HL-60 (cell line): ENCODE measurements at regions not wholly inside any gene's neighbourhood (a gene's known extent, or its start where the extent isn't known, plus 50 kb on each side); places are given as distances from the start of the nearest gene placed in this dataset.
"Not testable (repeated sequence)": the region's sequence is repeated elsewhere in the genome, so short reads cannot be mapped to it uniquely, and the experiment has no call there.

Experiments used
- DNase-seq, 2 experiments: peaks; one replicate each; pipeline ENCODE4 v3.0.0-alpha.2; 2010 to 2020; ENCODE audit warnings: low read depth in 1 of 2, low spot score in 1 of 2
- H3K27ac ChIP-seq: fragments of 250-450 bp; sonication (Bioruptor Pico); replicated peaks from 2 replicates; pipeline ENCODE4 v1.5.1; 2020; ENCODE audit warnings: mild to moderate bottlenecking, moderate library complexity
- H3K27me3 ChIP-seq: fragments of 250-450 bp; sonication (Bioruptor Pico); 2 replicates; pipeline ENCODE4 v1.5.1; 2021; ENCODE audit warnings: mild to moderate bottlenecking, moderate library complexity; ENCODE audit not compliant: insufficient read depth, poor library complexity, severe bottlenecking
- H3K4me3 ChIP-seq: replicated peaks from 2 replicates; pipeline ENCODE4 v1.5.1; 2011; ENCODE audit warnings: mild to moderate bottlenecking, control low read depth, low read length; ENCODE audit not compliant: insufficient read depth
- CTCF ChIP-seq: IDR thresholded peaks from one replicate; pipeline ENCODE4 v1.5.1; 2011; ENCODE audit warnings: low read length, control low read depth, inconsistent platforms; ENCODE audit not compliant: insufficient read depth
- GABPA ChIP-seq: IDR thresholded peaks from 2 replicates; pipeline ENCODE4 v1.6.1; 2012; ENCODE audit warnings: low read depth
- POLR2AphosphoS5 ChIP-seq: IDR thresholded peaks from 2 replicates; pipeline ENCODE4 v1.6.1; 2012; ENCODE audit warnings: low read depth
- REST ChIP-seq: IDR thresholded peaks from 2 replicates; pipeline ENCODE4 v1.6.1; 2012; ENCODE audit warnings: low read depth; ENCODE audit not compliant: insufficient replicate concordance
- SPI1 ChIP-seq: IDR thresholded peaks from 2 replicates; pipeline ENCODE4 v1.6.1; 2012; ENCODE audit warnings: low read depth, mild to moderate bottlenecking, borderline replicate concordance

GRCh38 chr13:62388515-62388914, 972.9 kb upstream of the PCDH20 start:
- no peak for DNase-seq
- TF ChIP-seq REST (no peak), POLR2AphosphoS5 (no peak), GABPA (no peak), CTCF (no peak), SPI1 (no peak)
- Histone ChIP-seq H3K27me3 (no peaks in the 10 kb centered on the region), H3K27ac (no peak overlapping the region), H3K4me3 (no peak overlapping the region)

- Histone ChIP-seq H3K4me3 (no peak overlapping the region), H3K27ac (no peak overlapping the region), H3K27me3 (no peaks in the 10 kb centered on the region)
- no peak for TF ChIP-seq REST
- TF ChIP-seq GABPA = no peak
- no peak for TF ChIP-seq SPI1
- TF ChIP-seq POLR2AphosphoS5 = no peak
- TF ChIP-seq CTCF = no peak
- no peak for DNase-seq
Measured at GRCh38 chr13:62387647-62388046, 972.0 kb upstream of the PCDH20 start.

GRCh38 chr13:62379241-62379640, 963.6 kb upstream of the PCDH20 start:
- DNase-seq, H3K27me3 ChIP-seq, H3K27ac ChIP-seq, H3K4me3 ChIP-seq: not testable (repeated sequence)

- H3K27me3 ChIP-seq = no peaks in the 10 kb centered on the region
- no peak for DNase-seq
- TF ChIP-seq POLR2AphosphoS5 = no peak
- H3K27ac ChIP-seq = no peak overlapping the region
- H3K4me3 ChIP-seq = no peak overlapping the region
Measured at GRCh38 chr13:62377838-62378237, 962.2 kb upstream of the PCDH20 start.

- Histone ChIP-seq H3K4me3 (no peak overlapping the region), H3K27me3 (no peaks in the 10 kb centered on the region), H3K27ac (no peak overlapping the region)
- DNase-seq = no peak
- TF ChIP-seq SPI1 (no peak), POLR2AphosphoS5 (no peak), GABPA (no peak), REST (no peak), CTCF (no peak)
Measured at GRCh38 chr13:62375653-62376052, 960.0 kb upstream of the PCDH20 start.
